ENCODE measurements at regions not wholly inside any gene's neighbourhood (a gene's known extent, or its start where the extent isn't known, plus 50 kb on each side); places are given as distances from the start of the nearest gene placed in this dataset.

DNA sequence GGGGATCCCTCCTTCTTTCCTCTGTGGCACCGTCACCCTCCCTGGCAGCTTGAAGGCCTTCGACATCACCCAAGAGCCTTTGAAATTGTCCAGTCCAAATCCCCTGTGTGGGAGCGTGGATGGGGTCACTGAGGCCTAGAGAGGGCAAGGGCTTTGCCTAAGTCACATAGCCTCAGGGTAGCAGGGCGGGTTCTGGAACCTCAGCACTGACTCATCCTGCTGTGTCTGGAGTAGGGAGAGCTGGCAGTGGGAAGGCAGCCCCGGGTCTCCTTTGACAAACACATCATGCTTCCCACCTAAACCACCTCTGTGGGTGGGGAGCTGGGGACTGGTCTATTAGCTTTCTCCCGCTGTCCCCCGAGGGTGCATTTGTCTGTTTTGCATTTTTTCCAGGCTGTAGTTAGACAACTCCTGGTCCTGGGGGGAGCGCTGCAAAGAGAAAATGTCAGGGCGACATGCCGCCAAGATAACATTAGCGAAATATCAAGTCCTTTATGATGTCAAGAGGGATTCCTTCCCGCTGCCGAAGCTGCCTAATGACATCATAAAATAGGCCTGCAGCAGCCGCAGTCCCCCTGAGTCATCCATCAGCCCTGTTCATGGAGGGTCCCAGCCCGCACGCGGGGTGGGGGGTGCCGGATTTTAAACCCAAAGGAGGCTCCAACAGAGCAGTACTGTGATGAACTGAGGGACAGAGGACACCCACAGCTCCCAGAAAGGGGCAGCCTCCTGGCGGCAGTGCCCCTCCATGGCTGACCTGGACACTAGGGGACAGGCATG lies 77.0 kb upstream of the POU3F1 start:
- no peaks in the 10 kb centered on the region for H3K4me1 ChIP-seq (ENCODE audit: insufficient read depth, low read length, severe bottlenecking)
- no peaks in the 10 kb centered on the region for H3K79me2 ChIP-seq (ENCODE audit: insufficient read depth, low read length)
- no peaks in the 10 kb centered on the region for H3K9me3 ChIP-seq (ENCODE audit: low read length)
- H2AFZ ChIP-seq (ENCODE audit: low read length), result no peak overlapping the region
- H4K20me1 ChIP-seq (ENCODE audit: insufficient read depth, low read length), result no peaks in the 10 kb centered on the region
- no peak overlapping the region for H3K4me2 ChIP-seq (ENCODE audit: low read length)
- no peaks in the 10 kb centered on the region for H3K36me3 ChIP-seq (ENCODE audit: insufficient read depth, low read length)
- H3K4me3 ChIP-seq (ENCODE audit: low read depth, low read length, poor library complexity, severe bottlenecking), result no peak overlapping the region
- H3K27ac ChIP-seq (ENCODE audit: low read depth, low read length, poor library complexity, severe bottlenecking), result no peak overlapping the region
- no peak for TF ChIP-seq EZH2 (IDR thresholded peaks at IDR 0.05; ENCODE audit: borderline replicate concordance, low read length)
- TF ChIP-seq, protein P1, sequence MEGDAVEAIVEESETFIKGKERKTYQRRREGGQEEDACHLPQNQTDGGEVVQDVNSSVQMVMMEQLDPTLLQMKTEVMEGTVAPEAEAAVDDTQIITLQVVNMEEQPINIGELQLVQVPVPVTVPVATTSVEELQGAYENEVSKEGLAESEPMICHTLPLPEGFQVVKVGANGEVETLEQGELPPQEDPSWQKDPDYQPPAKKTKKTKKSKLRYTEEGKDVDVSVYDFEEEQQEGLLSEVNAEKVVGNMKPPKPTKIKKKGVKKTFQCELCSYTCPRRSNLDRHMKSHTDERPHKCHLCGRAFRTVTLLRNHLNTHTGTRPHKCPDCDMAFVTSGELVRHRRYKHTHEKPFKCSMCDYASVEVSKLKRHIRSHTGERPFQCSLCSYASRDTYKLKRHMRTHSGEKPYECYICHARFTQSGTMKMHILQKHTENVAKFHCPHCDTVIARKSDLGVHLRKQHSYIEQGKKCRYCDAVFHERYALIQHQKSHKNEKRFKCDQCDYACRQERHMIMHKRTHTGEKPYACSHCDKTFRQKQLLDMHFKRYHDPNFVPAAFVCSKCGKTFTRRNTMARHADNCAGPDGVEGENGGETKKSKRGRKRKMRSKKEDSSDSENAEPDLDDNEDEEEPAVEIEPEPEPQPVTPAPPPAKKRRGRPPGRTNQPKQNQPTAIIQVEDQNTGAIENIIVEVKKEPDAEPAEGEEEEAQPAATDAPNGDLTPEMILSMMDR (IDR thresholded peaks at IDR 0.05; ENCODE audit: low read length), result no peak
- H3F3A ChIP-seq (ENCODE audit: insufficient read depth, low read length), result no peaks in the 10 kb centered on the region
- no peak overlapping the region for H3K9ac ChIP-seq (ENCODE audit: low read length)
- peaks cover 3% of the 10 kb centered on the region; the same call in 1 of the 2 replicates for H3K27me3 ChIP-seq (ENCODE audit: insufficient read depth, low read length)
- H3K9me2 ChIP-seq (ENCODE audit: low read depth, low read length), result no peaks in the 10 kb centered on the region

DNA sequence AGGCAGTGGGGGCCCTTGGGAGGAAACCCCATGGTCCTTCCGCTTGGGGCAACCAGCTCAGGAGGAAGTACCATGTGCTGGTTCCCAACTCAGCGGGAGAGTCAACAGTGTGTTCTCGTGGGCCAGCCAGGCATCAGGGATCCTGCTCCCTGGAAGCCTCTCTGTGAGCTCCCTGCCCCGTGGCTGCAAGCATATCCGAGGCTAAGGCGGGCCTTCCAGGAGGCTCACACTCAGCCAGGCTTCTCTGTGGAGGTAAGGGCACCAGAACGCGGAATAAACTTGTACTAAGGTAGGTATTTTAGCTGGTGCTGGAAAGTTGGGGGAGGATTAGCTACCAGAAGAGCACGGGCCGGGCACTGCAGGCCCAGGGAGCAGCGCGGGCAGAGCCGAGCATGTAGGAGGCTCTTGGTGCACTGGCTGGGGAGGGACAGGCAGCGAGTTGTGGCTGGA lies 74.7 kb upstream of the POU3F1 start:
- Histone ChIP-seq H4K20me1 (ENCODE audit: insufficient read depth, low read length) (no peaks in the 10 kb centered on the region), H3K9ac (ENCODE audit: low read length) (no peak overlapping the region), H2AFZ (ENCODE audit: low read length) (no peak overlapping the region), H3K4me2 (ENCODE audit: low read length) (no peak overlapping the region), H3K4me3 (ENCODE audit: low read depth, low read length, poor library complexity, severe bottlenecking) (no peak overlapping the region), H3F3A (ENCODE audit: insufficient read depth, low read length) (no peaks in the 10 kb centered on the region), H3K27ac (ENCODE audit: low read depth, low read length, poor library complexity, severe bottlenecking) (no peak overlapping the region), H3K9me3 (ENCODE audit: low read length) (no peaks in the 10 kb centered on the region), H3K9me2 (ENCODE audit: low read depth, low read length) (no peaks in the 10 kb centered on the region), H3K27me3 (ENCODE audit: insufficient read depth, low read length) (0 out of 2 replicates have a peak, but pooled peaks cover 3% of the 10 kb centered on the region), H3K79me2 (ENCODE audit: insufficient read depth, low read length) (no peaks in the 10 kb centered on the region), H3K4me1 (ENCODE audit: insufficient read depth, low read length, severe bottlenecking) (no peaks in the 10 kb centered on the region), H3K36me3 (ENCODE audit: insufficient read depth, low read length) (no peaks in the 10 kb centered on the region)
- TF ChIP-seq, protein P1 (IDR thresholded peaks at IDR 0.05; ENCODE audit: low read length), result no peak
- TF ChIP-seq EZH2 (IDR thresholded peaks at IDR 0.05; ENCODE audit: borderline replicate concordance, low read length), result no peak

DNA sequence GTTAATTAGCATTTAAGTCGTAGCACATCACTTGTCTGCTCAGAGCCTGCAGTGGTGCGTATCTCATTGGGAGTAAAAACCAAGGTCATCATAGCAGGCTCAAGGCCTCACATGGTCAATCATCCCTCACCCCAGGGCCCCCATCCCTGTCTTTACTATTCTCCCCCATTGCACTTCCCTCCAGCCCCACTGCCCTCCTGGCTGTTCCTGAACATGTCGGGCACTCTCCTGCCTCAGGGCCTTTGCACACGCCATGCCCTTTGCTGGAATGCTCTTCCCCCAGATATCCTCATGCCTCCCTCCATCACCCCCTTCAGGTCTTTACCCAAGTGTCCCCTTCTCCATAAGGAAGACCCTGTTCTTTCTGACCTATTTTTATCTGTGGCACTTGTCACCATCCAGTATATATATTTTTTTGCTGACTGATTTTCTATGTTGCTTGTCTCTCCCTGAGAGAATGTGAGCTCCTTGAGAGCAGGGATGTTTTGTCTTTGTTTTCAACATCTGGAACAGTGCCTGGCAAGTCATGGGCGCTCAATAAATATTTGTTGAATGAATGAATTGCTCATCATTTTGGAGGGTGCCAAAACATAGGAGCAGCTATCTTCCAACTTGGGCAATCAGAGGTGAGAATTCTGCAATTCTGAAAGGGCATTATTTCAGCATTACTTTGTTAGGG lies 74.1 kb upstream of the POU3F1 start:
- H2AFZ ChIP-seq (ENCODE audit: low read length), result no peak overlapping the region
- no peak overlapping the region for H3K27ac ChIP-seq (ENCODE audit: low read depth, low read length, poor library complexity, severe bottlenecking)
- no peaks in the 10 kb centered on the region for H3F3A ChIP-seq (ENCODE audit: insufficient read depth, low read length)
- H3K9ac ChIP-seq (ENCODE audit: low read length), result no peak overlapping the region
- TF ChIP-seq, protein P1 (IDR thresholded peaks at IDR 0.05; ENCODE audit: low read length), result no peak
- TF ChIP-seq EZH2 (IDR thresholded peaks at IDR 0.05; ENCODE audit: borderline replicate concordance, low read length), result no peak
- no peak overlapping the region for H3K4me2 ChIP-seq (ENCODE audit: low read length)
- no peaks in the 10 kb centered on the region for H3K36me3 ChIP-seq (ENCODE audit: insufficient read depth, low read length)
- no peaks in the 10 kb centered on the region for H4K20me1 ChIP-seq (ENCODE audit: insufficient read depth, low read length)
- no peak overlapping the region for H3K4me3 ChIP-seq (ENCODE audit: low read depth, low read length, poor library complexity, severe bottlenecking)
- no peaks in the 10 kb centered on the region for H3K4me1 ChIP-seq (ENCODE audit: insufficient read depth, low read length, severe bottlenecking)
- H3K79me2 ChIP-seq (ENCODE audit: insufficient read depth, low read length), result no peaks in the 10 kb centered on the region
- H3K9me3 ChIP-seq (ENCODE audit: low read length), result no peaks in the 10 kb centered on the region
- no peaks in the 10 kb centered on the region for H3K9me2 ChIP-seq (ENCODE audit: low read depth, low read length)
- 0 out of 2 replicates have a peak, but pooled peaks cover 3% of the 10 kb centered on the region for H3K27me3 ChIP-seq (ENCODE audit: insufficient read depth, low read length)

Measured in OCI-LY1 (cell line).